ENCODE measurements at regions not wholly inside any gene's neighbourhood (a gene's known extent, or its start where the extent isn't known, plus 50 kb on each side); places are given as distances from the start of the nearest gene placed in this dataset.

- FAIRE-seq (no peak), DNase-seq (ENCODE audit: insufficient read length, low spot score) (no peak)
- TF ChIP-seq TAF1 (IDR thresholded peaks at IDR 0.05; ENCODE audit: low read depth, low read length) (no peak), POLR2A (IDR thresholded peaks at IDR 0.05; ENCODE audit: low read depth, low read length) (no peak)
These were observed 311.2 kb downstream of the SEC23A start for GRCh38 chr14:38791862-38792261.

GRCh38 chr14:38790916-38791315, 312.1 kb downstream of the SEC23A start:
- no peak for TF ChIP-seq POLR2A (IDR thresholded peaks at IDR 0.05; ENCODE audit: low read depth, low read length)
- TF ChIP-seq SPI1 (IDR thresholded peaks at IDR 0.05; ENCODE audit: low read depth, low read length): no peak
- TF ChIP-seq PAX5 (IDR thresholded peaks at IDR 0.05; ENCODE audit: insufficient read depth, low read length, severe bottlenecking): no peak
- no peak for TF ChIP-seq POU2F2 (IDR thresholded peaks at IDR 0.05; ENCODE audit: low read depth, low read length)
- no peak for TF ChIP-seq TAF1 (IDR thresholded peaks at IDR 0.05; ENCODE audit: low read depth, low read length)
- TF ChIP-seq POLR2AphosphoS5 (IDR thresholded peaks at IDR 0.05; ENCODE audit: low read depth, low read length): no peak
- no peak for DNase-seq (ENCODE audit: insufficient read length, low spot score)
- FAIRE-seq: no peak

- TF ChIP-seq POU2F2 (IDR thresholded peaks at IDR 0.05; ENCODE audit: low read depth, low read length) (no peak), TAF1 (IDR thresholded peaks at IDR 0.05; ENCODE audit: low read depth, low read length) (no peak), POLR2AphosphoS5 (IDR thresholded peaks at IDR 0.05; ENCODE audit: low read depth, low read length) (no peak), SPI1 (IDR thresholded peaks at IDR 0.05; ENCODE audit: low read depth, low read length) (no peak)
- no peak for FAIRE-seq
- DNase-seq (ENCODE audit: insufficient read length, low spot score): no peak
These were observed 313.2 kb downstream of the SEC23A start for GRCh38 chr14:38789805-38790204.

GRCh38 chr14:38788060-38788459, 315.0 kb downstream of the SEC23A start:
- no peak for FAIRE-seq
- DNase-seq (ENCODE audit: insufficient read length, low spot score): no peak
- no peak for TF ChIP-seq PAX5 (IDR thresholded peaks at IDR 0.05; ENCODE audit: insufficient read depth, low read length, severe bottlenecking)
- no peak for TF ChIP-seq POLR2AphosphoS5 (IDR thresholded peaks at IDR 0.05; ENCODE audit: low read depth, low read length)
- no peak for TF ChIP-seq POLR2A (IDR thresholded peaks at IDR 0.05; ENCODE audit: low read depth, low read length)
- no peak for TF ChIP-seq TAF1 (IDR thresholded peaks at IDR 0.05; ENCODE audit: low read depth, low read length)
- TF ChIP-seq POU2F2 (IDR thresholded peaks at IDR 0.05; ENCODE audit: low read depth, low read length): no peak
- TF ChIP-seq SPI1 (IDR thresholded peaks at IDR 0.05; ENCODE audit: low read depth, low read length): no peak

GRCh38 chr14:38786921-38787320, 316.1 kb downstream of the SEC23A start:
- FAIRE-seq (no peak), DNase-seq (ENCODE audit: insufficient read length, low spot score) (no peak)
- TF ChIP-seq TAF1 (IDR thresholded peaks at IDR 0.05; ENCODE audit: low read depth, low read length): no peak
- TF ChIP-seq POLR2A (IDR thresholded peaks at IDR 0.05; ENCODE audit: low read depth, low read length): no peak
- no peak for TF ChIP-seq POU2F2 (IDR thresholded peaks at IDR 0.05; ENCODE audit: low read depth, low read length)
- no peak for TF ChIP-seq PAX5 (IDR thresholded peaks at IDR 0.05; ENCODE audit: insufficient read depth, low read length, severe bottlenecking)
- no peak for TF ChIP-seq SPI1 (IDR thresholded peaks at IDR 0.05; ENCODE audit: low read depth, low read length)
- no peak for TF ChIP-seq POLR2AphosphoS5 (IDR thresholded peaks at IDR 0.05; ENCODE audit: low read depth, low read length)

GRCh38 chr14:38777401-38777800, 325.6 kb downstream of the SEC23A start:
- no peak for DNase-seq (ENCODE audit: insufficient read length, low spot score)
- FAIRE-seq: no peak
- TF ChIP-seq POLR2AphosphoS5 (IDR thresholded peaks at IDR 0.05; ENCODE audit: low read depth, low read length) (no peak), POLR2A (IDR thresholded peaks at IDR 0.05; ENCODE audit: low read depth, low read length) (no peak), SPI1 (IDR thresholded peaks at IDR 0.05; ENCODE audit: low read depth, low read length) (no peak), TAF1 (IDR thresholded peaks at IDR 0.05; ENCODE audit: low read depth, low read length) (no peak), PAX5 (IDR thresholded peaks at IDR 0.05; ENCODE audit: insufficient read depth, low read length, severe bottlenecking) (no peak), POU2F2 (IDR thresholded peaks at IDR 0.05; ENCODE audit: low read depth, low read length) (no peak)

GRCh38 chr14:38775986-38776385, 327.0 kb downstream of the SEC23A start:
- TF ChIP-seq POU2F2 (IDR thresholded peaks at IDR 0.05; ENCODE audit: low read depth, low read length) (no peak), TAF1 (IDR thresholded peaks at IDR 0.05; ENCODE audit: low read depth, low read length) (no peak), POLR2AphosphoS5 (IDR thresholded peaks at IDR 0.05; ENCODE audit: low read depth, low read length) (no peak), PAX5 (IDR thresholded peaks at IDR 0.05; ENCODE audit: insufficient read depth, low read length, severe bottlenecking) (no peak), SPI1 (IDR thresholded peaks at IDR 0.05; ENCODE audit: low read depth, low read length) (no peak), POLR2A (IDR thresholded peaks at IDR 0.05; ENCODE audit: low read depth, low read length) (no peak)
- no peak for FAIRE-seq
- no peak for DNase-seq (ENCODE audit: insufficient read length, low spot score)

GRCh38 chr14:38774162-38774561, 328.9 kb downstream of the SEC23A start:
- DNase-seq (ENCODE audit: insufficient read length, low spot score) (no peak), FAIRE-seq (no peak)
- no peak for TF ChIP-seq SPI1 (IDR thresholded peaks at IDR 0.05; ENCODE audit: low read depth, low read length)
- TF ChIP-seq POLR2A (IDR thresholded peaks at IDR 0.05; ENCODE audit: low read depth, low read length): no peak

GRCh38 chr14:38770251-38770650, 332.8 kb downstream of the SEC23A start:
- DNase-seq (ENCODE audit: insufficient read length, low spot score): no peak
- FAIRE-seq: no peak
- TF ChIP-seq POLR2A (IDR thresholded peaks at IDR 0.05; ENCODE audit: low read depth, low read length): no peak
- no peak for TF ChIP-seq TAF1 (IDR thresholded peaks at IDR 0.05; ENCODE audit: low read depth, low read length)
- TF ChIP-seq POLR2AphosphoS5 (IDR thresholded peaks at IDR 0.05; ENCODE audit: low read depth, low read length): no peak
- TF ChIP-seq SPI1 (IDR thresholded peaks at IDR 0.05; ENCODE audit: low read depth, low read length): no peak
- TF ChIP-seq POU2F2 (IDR thresholded peaks at IDR 0.05; ENCODE audit: low read depth, low read length): no peak
- TF ChIP-seq PAX5 (IDR thresholded peaks at IDR 0.05; ENCODE audit: insufficient read depth, low read length, severe bottlenecking): no peak

GRCh38 chr14:38762845-38763244, 340.2 kb downstream of the SEC23A start:
- TF ChIP-seq PAX5 (IDR thresholded peaks at IDR 0.05; ENCODE audit: insufficient read depth, low read length, severe bottlenecking) (no peak), SPI1 (IDR thresholded peaks at IDR 0.05; ENCODE audit: low read depth, low read length) (no peak), POLR2AphosphoS5 (IDR thresholded peaks at IDR 0.05; ENCODE audit: low read depth, low read length) (no peak), POLR2A (IDR thresholded peaks at IDR 0.05; ENCODE audit: low read depth, low read length) (no peak), TAF1 (IDR thresholded peaks at IDR 0.05; ENCODE audit: low read depth, low read length) (no peak), POU2F2 (IDR thresholded peaks at IDR 0.05; ENCODE audit: low read depth, low read length) (no peak)
- DNase-seq (ENCODE audit: insufficient read length, low spot score): no peak
- no peak for FAIRE-seq

All from GM12891 (cell line).